SK-N-SH (cell line): ENCODE measurements at regions not wholly inside any gene's neighbourhood (a gene's known extent, or its start where the extent isn't known, plus 50 kb on each side); places are given as distances from the start of the nearest gene placed in this dataset.

Source experiments
- CTCF ChIA-PET: fragments of 300-600, 350-600 bp; formaldehyde crosslinking; extraction: SDS; loops from one replicate; lab custom pipeline; 2021; lab: Yijun Ruan, JAX
- POLR2A ChIA-PET: fragments of 350-600 bp; sonication (Branson Sonifier 250); formaldehyde crosslinking; extraction: SDS; loops from one replicate; lab custom pipeline; 2020; ENCODE audit warnings: antibody characterized with exemption, inconsistent platforms; lab: Yijun Ruan, JAX
- DNase-seq: peaks from one replicate; pipeline ENCODE4 v3.0.0; 2012
- H2AFZ ChIP-seq: fragments of 200-600 bp; sonication (generic); 2 replicates; pipeline ENCODE4 v1.8.1; 2016; ENCODE audit warnings: antibody characterized with exemption, mild to moderate bottlenecking, low read depth
- H3F3A ChIP-seq: fragments of 200-600 bp; sonication (generic); replicated peaks from 2 replicates; pipeline ENCODE3; 2016; ENCODE audit warnings: antibody characterized with exemption, mild to moderate bottlenecking; ENCODE audit not compliant: insufficient read depth
- H3K27ac ChIP-seq, 2 experiments: fragments of 200-500 bp in 1 of 2; fragments of 200-600 bp in 1 of 2; sonication (Bioruptor generic) in 1 of 2; sonication (generic), shearing (Covaris generic) in 1 of 2; 2 replicates each; pipeline versions ENCODE4 v1.5.1 to v1.6.1; 2014 to 2016; ENCODE audit warnings: low read depth in 2 of 2, inconsistent platforms in 1 of 2, low read length in 1 of 2, mild to moderate bottlenecking in 1 of 2, mixed read lengths in 1 of 2
- H3K27me3 ChIP-seq: fragments of 200-600 bp; sonication (generic), shearing (Covaris generic); 2 replicates; pipeline ENCODE4 v1.6.1; 2016; ENCODE audit warnings: mixed run types; ENCODE audit not compliant: insufficient read depth
- H3K36me3 ChIP-seq, 2 experiments: fragments of 200-500 bp in 1 of 2; fragments of 200-600 bp in 1 of 2; sonication (Bioruptor generic) in 1 of 2; sonication (generic) in 1 of 2; replicated peaks in 1 of 2; 2 replicates each; pipeline versions ENCODE3 to v1.5.1; 2014 to 2016; ENCODE audit warnings: low read length in 1 of 2, mild to moderate bottlenecking in 1 of 2; ENCODE audit not compliant: insufficient read depth in 2 of 2, control insufficient read depth in 1 of 2
- H3K4me1 ChIP-seq, 2 experiments: fragments of 200-500 bp in 1 of 2; fragments of 200-600 bp in 1 of 2; sonication (Bioruptor generic) in 1 of 2; sonication (generic), shearing (Covaris generic) in 1 of 2; 2 replicates each; pipeline versions ENCODE4 v1.5.1 to v1.6.1; 2014 to 2016; ENCODE audit warnings: low read depth in 1 of 2, low read length in 1 of 2, mixed run types in 1 of 2; ENCODE audit not compliant: insufficient read depth in 2 of 2, control insufficient read depth in 1 of 2
- H3K4me2 ChIP-seq: fragments of 200-600 bp; sonication (generic), shearing (Covaris generic); 2 replicates; pipeline ENCODE4 v1.6.1; 2017; ENCODE audit warnings: mixed run types
- H3K4me3 ChIP-seq, 2 experiments: fragments of 200-500 bp in 1 of 2; fragments of 200-600 bp in 1 of 2; sonication (Bioruptor generic) in 1 of 2; sonication (generic), shearing (Covaris generic) in 1 of 2; 2 replicates each; pipeline versions ENCODE4 v1.5.1 to v1.8.1; 2014 to 2016; ENCODE audit warnings: low read depth in 2 of 2, inconsistent platforms in 1 of 2, low read length in 1 of 2, mild to moderate bottlenecking in 1 of 2, mixed read lengths in 1 of 2, moderate library complexity in 1 of 2
- H3K79me2 ChIP-seq: fragments of 200-600 bp; sonication (generic); 2 replicates; pipeline ENCODE4 v1.8.1; 2017; ENCODE audit warnings: mild to moderate bottlenecking; ENCODE audit not compliant: insufficient read depth
- H3K9ac ChIP-seq: fragments of 200-600 bp; sonication (generic); 2 replicates; pipeline ENCODE4 v1.6.1; 2017; ENCODE audit warnings: mixed run types
- H3K9me2 ChIP-seq: fragments of 200-600 bp; sonication (generic); 2 replicates; pipeline ENCODE4 v1.6.1; 2017; ENCODE audit warnings: mixed run types
- H3K9me3 ChIP-seq: fragments of 200-600 bp; sonication (generic); 2 replicates; pipeline ENCODE4 v1.6.1; 2017; ENCODE audit warnings: mixed run types, mild to moderate bottlenecking, moderate library complexity
- H4K20me1 ChIP-seq: fragments of 200-600 bp; sonication (generic); 2 replicates; pipeline ENCODE4 v1.6.1; 2017; ENCODE audit warnings: mild to moderate bottlenecking, mixed run types; ENCODE audit not compliant: insufficient read depth
- CHD2 ChIP-seq: fragments of 150-350 bp; IDR thresholded peaks from 2 replicates; pipeline ENCODE4 v1.6.1; 2018; ENCODE audit warnings: low read length; ENCODE audit not compliant: partially characterized antibody
- EP300 ChIP-seq, 2 experiments: IDR thresholded peaks; 2 replicates each; pipeline versions ENCODE4 v1.4.0 to v1.6.1; 2012; ENCODE audit warnings: borderline replicate concordance in 1 of 2, low read depth in 1 of 2, low read length in 1 of 2
- FOSL2 ChIP-seq: IDR thresholded peaks from 2 replicates; pipeline ENCODE4 v1.4.0; 2012; ENCODE audit warnings: low read depth, mild to moderate bottlenecking, moderate library complexity, borderline replicate concordance
- GATA2 ChIP-seq: sonication (generic); formaldehyde crosslinking; IDR thresholded peaks from 2 replicates; pipeline ENCODE4 v1.5.0; 2020; ENCODE audit warnings: mild to moderate bottlenecking, missing genetic modification reagents
- MAX ChIP-seq: IDR thresholded peaks from 2 replicates; pipeline ENCODE4 v1.4.0; 2012; ENCODE audit warnings: low read depth
- RCOR1 ChIP-seq: fragments of 150-350 bp; IDR thresholded peaks from 2 replicates; pipeline ENCODE4 v1.6.1; 2017; ENCODE audit warnings: antibody characterized with exemption, low read length
- TCF12 ChIP-seq: IDR thresholded peaks from 2 replicates; pipeline ENCODE4 v1.4.0; 2012
- TEAD4 ChIP-seq: IDR thresholded peaks from 2 replicates; pipeline ENCODE4 v1.4.0; 2012; ENCODE audit warnings: mild to moderate bottlenecking, borderline replicate concordance; ENCODE audit not compliant: insufficient read depth
- USF1 ChIP-seq: IDR thresholded peaks from 2 replicates; pipeline ENCODE4 v1.4.0; 2012; ENCODE audit warnings: low read depth, borderline replicate concordance
- YY1 ChIP-seq: IDR thresholded peaks from 2 replicates; pipeline ENCODE4 v1.4.0; 2012; ENCODE audit warnings: low read depth, mild to moderate bottlenecking
- WGBS: methylation state at CpG from one replicate; pipeline ENCODE4 v1.1.6; 2017; ENCODE audit warnings: low lambda C conversion rate; 5-methylcytosine and 5-hydroxymethylcytosine counted together
- TF ChIP-seq, protein P1 (sequence below): fragments of 150-350 bp; IDR thresholded peaks from 2 replicates; pipeline ENCODE4 v1.6.1; 2016; ENCODE audit warnings: mild to moderate bottlenecking, low read depth, low read length
- TF ChIP-seq, protein P2 (sequence below): fragments of 150-350 bp; IDR thresholded peaks from 2 replicates; pipeline ENCODE4 v1.6.1; 2017; ENCODE audit warnings: antibody characterized with exemption, low read length, low read depth, borderline replicate concordance
- TF ChIP-seq, protein P3 (sequence below): IDR thresholded peaks from 2 replicates; pipeline ENCODE4 v1.6.1; 2012; ENCODE audit warnings: mild to moderate bottlenecking, low read depth, low read length, moderate library complexity

DNA sequence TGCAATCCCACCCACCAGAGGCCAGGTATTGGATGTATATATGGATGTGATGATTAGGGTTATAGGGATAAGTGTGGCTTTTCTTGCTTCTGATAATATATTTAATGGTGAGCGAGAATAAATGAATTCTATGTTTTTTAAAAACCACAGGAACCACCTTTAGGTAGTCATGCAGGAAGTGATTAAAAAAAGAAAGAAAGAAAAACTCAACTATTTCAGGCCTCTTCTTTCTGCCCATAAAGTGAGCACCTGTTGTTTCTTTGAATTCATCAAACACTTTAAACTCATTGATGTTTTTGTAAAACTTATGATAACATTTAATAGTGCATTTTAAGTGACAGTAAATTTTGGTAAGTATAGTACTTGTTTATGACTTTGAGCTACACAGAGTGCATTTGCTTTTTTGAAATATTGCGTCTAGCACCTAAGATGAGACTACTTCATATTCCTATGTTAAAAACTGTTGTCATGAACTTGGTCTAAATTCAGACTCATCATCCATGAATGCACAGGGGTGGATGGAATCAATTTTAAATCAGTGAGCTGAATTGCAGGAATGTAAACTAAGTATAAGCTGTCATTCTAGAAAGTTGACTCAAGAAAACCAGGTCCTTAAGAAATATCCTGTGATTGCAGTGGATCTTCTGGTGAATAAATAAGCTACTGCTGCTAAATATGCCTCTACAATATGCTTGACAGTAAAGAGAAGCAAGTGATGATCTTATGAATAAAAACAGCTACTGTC is 764.4 kb upstream of the NECTIN3 start (continued):
- TF ChIP-seq USF1: no peak
- TF ChIP-seq, protein P1, sequence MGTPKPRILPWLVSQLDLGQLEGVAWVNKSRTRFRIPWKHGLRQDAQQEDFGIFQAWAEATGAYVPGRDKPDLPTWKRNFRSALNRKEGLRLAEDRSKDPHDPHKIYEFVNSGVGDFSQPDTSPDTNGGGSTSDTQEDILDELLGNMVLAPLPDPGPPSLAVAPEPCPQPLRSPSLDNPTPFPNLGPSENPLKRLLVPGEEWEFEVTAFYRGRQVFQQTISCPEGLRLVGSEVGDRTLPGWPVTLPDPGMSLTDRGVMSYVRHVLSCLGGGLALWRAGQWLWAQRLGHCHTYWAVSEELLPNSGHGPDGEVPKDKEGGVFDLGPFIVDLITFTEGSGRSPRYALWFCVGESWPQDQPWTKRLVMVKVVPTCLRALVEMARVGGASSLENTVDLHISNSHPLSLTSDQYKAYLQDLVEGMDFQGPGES: no peak

GRCh38 chr3:110311541-110311940 is 760.1 kb upstream of the NECTIN3 start:
- no peaks in the 10 kb centered on the region for H3K36me3 ChIP-seq
- POLR2A ChIA-PET: no interaction called here
- H3K4me3 ChIP-seq: no peak overlapping the region
- H3K4me1 ChIP-seq: peaks cover 0 to 10% of the 10 kb centered on the region in 2 experiments; a peak in 2 of 4 replicates
- TF ChIP-seq RCOR1 (no peak), MAX (no peak), YY1 (no peak), USF1 (no peak), FOSL2 (no peak)
- TF ChIP-seq, protein P2, sequence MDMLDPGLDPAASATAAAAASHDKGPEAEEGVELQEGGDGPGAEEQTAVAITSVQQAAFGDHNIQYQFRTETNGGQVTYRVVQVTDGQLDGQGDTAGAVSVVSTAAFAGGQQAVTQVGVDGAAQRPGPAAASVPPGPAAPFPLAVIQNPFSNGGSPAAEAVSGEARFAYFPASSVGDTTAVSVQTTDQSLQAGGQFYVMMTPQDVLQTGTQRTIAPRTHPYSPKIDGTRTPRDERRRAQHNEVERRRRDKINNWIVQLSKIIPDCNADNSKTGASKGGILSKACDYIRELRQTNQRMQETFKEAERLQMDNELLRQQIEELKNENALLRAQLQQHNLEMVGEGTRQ: no peak
- CTCF ChIA-PET: interaction anchor here (3.1 kb wide), 1 partner anchor 780 kb away, joined by 9 read pairs; no protein-coding TSS in a partner anchor
- no peak overlapping the region for H3K4me2 ChIP-seq
- 0 out of 2 replicates have a peak overlapping the region, but pooled peaks have one; percentile 56 for H2AFZ ChIP-seq
- H4K20me1 ChIP-seq: no peaks in the 10 kb centered on the region
- no peaks in the 10 kb centered on the region for H3K9me2 ChIP-seq
- no peaks in the 10 kb centered on the region for H3K79me2 ChIP-seq
- no peaks in the 10 kb centered on the region for H3K27me3 ChIP-seq
- H3F3A ChIP-seq: no peaks in the 10 kb centered on the region
- no peak for DNase-seq
- no peak overlapping the region for H3K9ac ChIP-seq
- no peaks in the 10 kb centered on the region for H3K9me3 ChIP-seq
- no peak overlapping the region for H3K27ac ChIP-seq

GRCh38 chr3:110314512-110315114 is 757.0 kb upstream of the NECTIN3 start:
- Histone ChIP-seq H3K4me2 (no peak overlapping the region), H3K4me1 (peaks cover 0 to 14% of the 10 kb centered on the region in 2 experiments; a peak in 2 of 4 replicates), H4K20me1 (no peaks in the 10 kb centered on the region), H3K9ac (no peak overlapping the region), H3K4me3 (no peak overlapping the region), H3F3A (no peaks in the 10 kb centered on the region), H2AFZ (no peak overlapping the region), H3K36me3 (no peaks in the 10 kb centered on the region), H3K9me3 (no peaks in the 10 kb centered on the region), H3K79me2 (no peaks in the 10 kb centered on the region), H3K27me3 (no peaks in the 10 kb centered on the region), H3K9me2 (no peaks in the 10 kb centered on the region), H3K27ac (no peak overlapping the region)
- DNase-seq: peak; percentile 37
- ChIA-PET POLR2A (no interaction called here), CTCF (interaction anchor here (0.6 to 2.7 kb wide), 39 partner anchors 9 to 1228 kb away, joined by 3 to 29 read pairs (median 4); no protein-coding TSS in a partner anchor)
- 67% methylated on average over 7 of the region's 7 CpGs for WGBS
- no peak for TF ChIP-seq TEAD4
- TF ChIP-seq CHD2: no peak
- TF ChIP-seq, protein P3, sequence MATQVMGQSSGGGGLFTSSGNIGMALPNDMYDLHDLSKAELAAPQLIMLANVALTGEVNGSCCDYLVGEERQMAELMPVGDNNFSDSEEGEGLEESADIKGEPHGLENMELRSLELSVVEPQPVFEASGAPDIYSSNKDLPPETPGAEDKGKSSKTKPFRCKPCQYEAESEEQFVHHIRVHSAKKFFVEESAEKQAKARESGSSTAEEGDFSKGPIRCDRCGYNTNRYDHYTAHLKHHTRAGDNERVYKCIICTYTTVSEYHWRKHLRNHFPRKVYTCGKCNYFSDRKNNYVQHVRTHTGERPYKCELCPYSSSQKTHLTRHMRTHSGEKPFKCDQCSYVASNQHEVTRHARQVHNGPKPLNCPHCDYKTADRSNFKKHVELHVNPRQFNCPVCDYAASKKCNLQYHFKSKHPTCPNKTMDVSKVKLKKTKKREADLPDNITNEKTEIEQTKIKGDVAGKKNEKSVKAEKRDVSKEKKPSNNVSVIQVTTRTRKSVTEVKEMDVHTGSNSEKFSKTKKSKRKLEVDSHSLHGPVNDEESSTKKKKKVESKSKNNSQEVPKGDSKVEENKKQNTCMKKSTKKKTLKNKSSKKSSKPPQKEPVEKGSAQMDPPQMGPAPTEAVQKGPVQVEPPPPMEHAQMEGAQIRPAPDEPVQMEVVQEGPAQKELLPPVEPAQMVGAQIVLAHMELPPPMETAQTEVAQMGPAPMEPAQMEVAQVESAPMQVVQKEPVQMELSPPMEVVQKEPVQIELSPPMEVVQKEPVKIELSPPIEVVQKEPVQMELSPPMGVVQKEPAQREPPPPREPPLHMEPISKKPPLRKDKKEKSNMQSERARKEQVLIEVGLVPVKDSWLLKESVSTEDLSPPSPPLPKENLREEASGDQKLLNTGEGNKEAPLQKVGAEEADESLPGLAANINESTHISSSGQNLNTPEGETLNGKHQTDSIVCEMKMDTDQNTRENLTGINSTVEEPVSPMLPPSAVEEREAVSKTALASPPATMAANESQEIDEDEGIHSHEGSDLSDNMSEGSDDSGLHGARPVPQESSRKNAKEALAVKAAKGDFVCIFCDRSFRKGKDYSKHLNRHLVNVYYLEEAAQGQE: no peak
- TF ChIP-seq TCF12: no peak
- TF ChIP-seq EP300 (IDR thresholded peaks at IDR 0.05; ENCODE audit: borderline replicate concordance in 1 of 2, low read depth in 1 of 2, low read length in 1 of 2): no peak
- no peak for TF ChIP-seq GATA2
